ENCODE measurements at regions not wholly inside any gene's neighbourhood (a gene's known extent, or its start where the extent isn't known, plus 50 kb on each side); places are given as distances from the start of the nearest gene placed in this dataset.

- H3K4me3 ChIP-seq (ENCODE audit: low read length), result no peak overlapping the region
Observed at GRCh38 chr6:40794586-40794985, 207.4 kb upstream of the LRFN2 start.

DNA sequence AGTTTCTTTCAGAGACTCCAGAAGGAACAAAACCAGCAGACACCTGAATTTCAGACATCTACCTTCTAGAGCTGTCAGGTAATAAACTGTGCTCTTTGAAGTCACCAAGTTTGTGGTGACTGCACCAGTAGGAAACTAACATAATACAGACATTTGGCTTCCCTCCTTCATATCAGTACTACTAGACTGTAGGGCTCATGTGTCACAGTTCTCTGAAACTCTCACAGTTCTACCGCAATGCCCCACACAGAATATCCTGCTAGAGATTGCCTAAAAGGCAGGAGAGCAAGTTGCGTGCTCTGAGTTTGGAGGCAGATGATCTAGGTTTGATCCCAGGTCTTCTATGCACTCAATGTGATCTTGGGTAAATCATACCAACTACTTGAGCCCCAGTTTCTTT lies 205.0 kb upstream of the LRFN2 start:
- no peak overlapping the region for H3K9ac ChIP-seq (ENCODE audit: low read length)
- no peaks in the 10 kb centered on the region for H3K9me2 ChIP-seq (replicated peaks; ENCODE audit: insufficient read depth, low read length)
- H3K79me2 ChIP-seq (ENCODE audit: low read length), result no peaks in the 10 kb centered on the region
- no peak overlapping the region for H3K4me2 ChIP-seq (ENCODE audit: low read depth, low read length)
- no peak for TF ChIP-seq CTCF (IDR thresholded peaks at IDR 0.05; ENCODE audit: low read length)
- TF ChIP-seq EZH2 (optimal IDR thresholded peaks at IDR 0.05; ENCODE audit: low read depth, low read length), result no peak
- TF ChIP-seq EZH2phosphoT487 (IDR thresholded peaks at IDR 0.05; ENCODE audit: low read length), result no peak
- no peaks in the 10 kb centered on the region for H3K27me3 ChIP-seq (replicated peaks; ENCODE audit: insufficient read depth, low read length)
- H3K27ac ChIP-seq (ENCODE audit: low read length), result no peak overlapping the region
- H3K36me3 ChIP-seq (replicated peaks; ENCODE audit: insufficient read depth, low read length), result no peaks in the 10 kb centered on the region
- no peaks in the 10 kb centered on the region for H4K20me1 ChIP-seq (ENCODE audit: insufficient read depth, low read length)
- no peaks in the 10 kb centered on the region for H3F3A ChIP-seq (ENCODE audit: insufficient read depth, low read length)
- no peaks in the 10 kb centered on the region for H3K9me3 ChIP-seq (replicated peaks; ENCODE audit: insufficient read depth, low read length)
- DNase-seq, result no peak
- no peak overlapping the region for H2AFZ ChIP-seq (ENCODE audit: low read length)
- H3K4me3 ChIP-seq (ENCODE audit: low read length), result no peak overlapping the region
- no peaks in the 10 kb centered on the region for H3K4me1 ChIP-seq (ENCODE audit: low read length)

More at GRCh38 chr6:40794586-40794985, 207.4 kb upstream of the LRFN2 start:
- H3K27ac ChIP-seq (ENCODE audit: low read length), result no peak overlapping the region
- no peak overlapping the region for H2AFZ ChIP-seq (ENCODE audit: low read length)
- H3F3A ChIP-seq (ENCODE audit: insufficient read depth, low read length), result no peaks in the 10 kb centered on the region
- H4K20me1 ChIP-seq (ENCODE audit: insufficient read depth, low read length), result no peaks in the 10 kb centered on the region
- no peaks in the 10 kb centered on the region for H3K9me3 ChIP-seq (replicated peaks; ENCODE audit: insufficient read depth, low read length)
- H3K9me2 ChIP-seq (replicated peaks; ENCODE audit: insufficient read depth, low read length), result no peaks in the 10 kb centered on the region
- H3K27me3 ChIP-seq (replicated peaks; ENCODE audit: insufficient read depth, low read length), result no peaks in the 10 kb centered on the region
- no peaks in the 10 kb centered on the region for H3K4me1 ChIP-seq (ENCODE audit: low read length)
- TF ChIP-seq CTCF (IDR thresholded peaks at IDR 0.05; ENCODE audit: low read length), result no peak
- TF ChIP-seq EZH2phosphoT487 (IDR thresholded peaks at IDR 0.05; ENCODE audit: low read length), result no peak
- no peak for TF ChIP-seq EZH2 (optimal IDR thresholded peaks at IDR 0.05; ENCODE audit: low read depth, low read length)
- no peak overlapping the region for H3K9ac ChIP-seq (ENCODE audit: low read length)
- H3K36me3 ChIP-seq (replicated peaks; ENCODE audit: insufficient read depth, low read length), result no peaks in the 10 kb centered on the region
- no peaks in the 10 kb centered on the region for H3K79me2 ChIP-seq (ENCODE audit: low read length)
- no peak overlapping the region for H3K4me2 ChIP-seq (ENCODE audit: low read depth, low read length)
- DNase-seq, result no peak

DNA sequence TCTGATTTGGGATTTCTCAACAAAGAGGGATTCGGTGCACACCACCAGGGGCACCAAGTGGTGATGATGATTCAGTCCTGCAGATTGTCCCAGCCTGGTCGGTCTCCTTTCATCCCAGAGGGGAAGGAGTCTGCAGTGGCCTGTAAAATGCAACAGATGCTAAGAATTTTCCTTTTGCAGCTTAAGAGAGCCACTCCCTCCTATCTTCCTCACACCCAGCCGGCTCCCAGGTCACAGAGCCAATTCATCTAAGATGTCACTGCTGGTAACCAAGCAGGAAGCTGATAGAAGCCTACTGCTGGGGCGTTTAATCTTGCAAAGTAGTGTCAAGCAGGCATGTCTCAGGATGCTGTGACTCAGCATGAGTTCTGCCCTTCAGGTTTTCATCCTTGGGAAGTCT lies 203.8 kb upstream of the LRFN2 start:
- H3K36me3 ChIP-seq (replicated peaks; ENCODE audit: insufficient read depth, low read length), result no peaks in the 10 kb centered on the region
- H3K27me3 ChIP-seq (replicated peaks; ENCODE audit: insufficient read depth, low read length), result no peaks in the 10 kb centered on the region
- no peak overlapping the region for H3K9ac ChIP-seq (ENCODE audit: low read length)
- no peaks in the 10 kb centered on the region for H3F3A ChIP-seq (ENCODE audit: insufficient read depth, low read length)
- no peak overlapping the region for H3K4me2 ChIP-seq (ENCODE audit: low read depth, low read length)
- H3K79me2 ChIP-seq (ENCODE audit: low read length), result no peaks in the 10 kb centered on the region
- H4K20me1 ChIP-seq (ENCODE audit: insufficient read depth, low read length), result no peaks in the 10 kb centered on the region
- no peak overlapping the region for H3K27ac ChIP-seq (ENCODE audit: low read length)
- DNase-seq, result no peak
- H2AFZ ChIP-seq (ENCODE audit: low read length), result no peak overlapping the region
- H3K4me3 ChIP-seq (ENCODE audit: low read length), result no peak overlapping the region
- TF ChIP-seq CTCF (IDR thresholded peaks at IDR 0.05; ENCODE audit: low read length) (no peak), EZH2phosphoT487 (IDR thresholded peaks at IDR 0.05; ENCODE audit: low read length) (no peak), EZH2 (optimal IDR thresholded peaks at IDR 0.05; ENCODE audit: low read depth, low read length) (no peak)
- no peaks in the 10 kb centered on the region for H3K9me2 ChIP-seq (replicated peaks; ENCODE audit: insufficient read depth, low read length)
- no peaks in the 10 kb centered on the region for H3K4me1 ChIP-seq (ENCODE audit: low read length)
- H3K9me3 ChIP-seq (replicated peaks; ENCODE audit: insufficient read depth, low read length), result no peaks in the 10 kb centered on the region

Data from MM.1S (cell line).